HG03460 (cell line): ENCODE measurements at regions not wholly inside any gene's neighbourhood (a gene's known extent, or its start where the extent isn't known, plus 50 kb on each side); places are given as distances from the start of the nearest gene placed in this dataset.

ENCODE experiments used
- ATAC-seq: cut with Tn5 transposase; IDR thresholded peaks from one replicate; pipeline ENCODE4 v1.9.1; 2021; ENCODE audit not compliant: unreplicated experiment

- no peak for ATAC-seq
These were observed 97.1 kb upstream of the MAML3 start for GRCh38 chr4:140250989-140251552.

DNA sequence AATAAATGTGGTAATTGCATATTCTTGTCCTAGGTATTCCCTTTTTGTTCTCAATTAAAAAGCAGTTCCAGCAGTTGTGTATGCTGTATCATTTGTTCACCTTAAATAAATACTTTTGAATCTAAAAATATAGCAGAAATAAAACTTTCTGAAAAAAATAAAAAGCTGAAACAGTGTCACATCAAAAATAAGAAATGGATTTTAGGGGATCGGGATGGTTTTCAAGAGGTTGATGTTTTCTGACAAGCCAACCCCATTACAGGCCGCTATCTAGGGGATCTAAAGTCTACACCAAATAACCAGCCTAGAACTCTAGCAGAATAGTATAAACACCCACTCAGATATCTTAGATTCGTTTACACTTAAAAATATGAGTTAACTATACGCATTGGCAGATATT is 95.4 kb upstream of the MAML3 start:
- no peak for ATAC-seq

- no peak for ATAC-seq
These were observed 93.3 kb upstream of the MAML3 start for GRCh38 chr4:140247237-140247636.

- no peak for ATAC-seq
These were observed 92.2 kb upstream of the MAML3 start for GRCh38 chr4:140246216-140246615.

DNA sequence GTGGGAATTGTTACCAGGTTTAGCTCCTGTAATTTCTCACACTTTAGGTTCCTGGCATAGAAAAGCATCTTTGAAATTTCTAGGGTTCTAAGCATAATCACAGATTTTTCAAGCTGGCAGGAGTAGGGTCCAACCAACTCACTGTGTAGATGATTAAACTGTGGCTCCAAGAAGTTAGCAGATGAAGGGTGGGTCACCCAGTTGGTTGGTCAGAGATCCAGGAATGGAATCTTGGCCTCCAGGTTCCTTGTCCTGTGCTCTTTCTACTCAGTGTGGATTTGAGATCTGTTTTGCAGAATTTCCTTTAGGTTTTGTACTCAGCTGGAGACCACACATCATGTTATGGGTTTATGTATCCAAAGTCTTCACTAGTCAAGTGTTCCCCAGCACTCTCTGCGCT is 90.3 kb upstream of the MAML3 start:
- no peak for ATAC-seq

- ATAC-seq: peak; percentile 77
These were observed 89.3 kb upstream of the MAML3 start for GRCh38 chr4:140243278-140243753.

DNA sequence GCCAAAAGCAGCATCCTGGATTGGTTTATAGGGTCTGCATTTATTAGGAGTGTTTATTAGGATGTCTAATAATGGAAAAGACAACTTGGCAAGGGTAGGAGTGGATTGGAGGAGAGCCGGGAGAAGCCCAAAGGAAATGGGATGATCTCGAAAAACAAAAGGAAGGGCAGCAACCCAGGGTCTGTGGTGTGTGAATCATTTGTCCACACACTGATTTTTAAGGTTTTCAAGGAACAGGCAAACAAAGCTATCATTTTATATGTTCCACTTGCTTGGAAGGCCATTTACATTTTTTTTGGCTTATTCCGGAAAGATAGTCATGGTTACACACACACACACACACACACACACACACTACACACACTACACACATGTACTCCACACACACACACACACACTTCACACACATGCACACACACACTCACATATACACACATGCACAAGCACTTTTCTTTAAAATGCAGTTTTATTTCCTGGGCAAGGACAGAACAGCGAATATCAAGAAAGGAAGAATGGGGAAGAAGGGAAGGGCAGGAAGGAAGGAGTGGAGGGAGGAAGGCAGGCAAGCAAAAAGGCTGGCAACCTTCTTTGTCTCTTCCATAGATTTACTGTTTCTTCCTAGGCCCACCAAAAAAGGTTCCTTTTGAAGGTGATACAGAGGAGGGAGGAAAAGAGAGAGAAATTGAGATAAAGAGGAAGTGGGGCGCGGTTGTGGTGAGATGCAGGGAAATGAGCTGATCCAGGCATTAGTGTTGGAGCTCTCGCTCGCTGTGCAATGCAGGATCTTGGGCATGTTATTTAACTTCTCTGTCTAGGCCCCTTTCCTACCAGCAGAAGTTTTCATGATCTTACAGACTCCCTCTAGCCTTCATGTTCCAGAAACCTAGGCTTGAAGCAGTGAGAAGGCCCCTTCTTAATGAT is 88.6 kb upstream of the MAML3 start:
- ATAC-seq: peak; percentile 53

DNA sequence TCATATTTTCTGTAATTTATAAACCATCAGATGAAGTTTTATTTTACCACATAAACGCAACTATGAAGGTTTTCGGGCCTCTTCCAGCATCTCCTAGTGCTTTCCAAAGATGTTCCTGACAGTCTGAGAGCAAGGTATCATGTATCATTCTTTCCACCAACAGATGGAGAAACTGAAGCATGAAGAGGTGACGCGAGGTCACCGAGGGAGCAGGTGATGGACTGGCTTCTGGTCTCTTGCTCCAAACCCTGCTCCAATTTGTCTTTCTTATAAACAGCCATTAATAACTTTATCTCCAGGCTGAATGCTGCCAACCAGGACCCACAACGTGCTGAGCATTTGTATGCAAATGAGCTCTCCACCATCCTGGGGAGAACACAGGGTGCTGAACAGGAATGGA is 86.3 kb upstream of the MAML3 start:
- ATAC-seq: no peak

GRCh38 chr4:140239311-140239710 is 85.3 kb upstream of the MAML3 start:
- ATAC-seq: no peak

- no peak for ATAC-seq
These were observed 84.5 kb upstream of the MAML3 start for GRCh38 chr4:140238351-140239056.

GRCh38 chr4:140237616-140238350 is 83.8 kb upstream of the MAML3 start:
- no peak for ATAC-seq

DNA sequence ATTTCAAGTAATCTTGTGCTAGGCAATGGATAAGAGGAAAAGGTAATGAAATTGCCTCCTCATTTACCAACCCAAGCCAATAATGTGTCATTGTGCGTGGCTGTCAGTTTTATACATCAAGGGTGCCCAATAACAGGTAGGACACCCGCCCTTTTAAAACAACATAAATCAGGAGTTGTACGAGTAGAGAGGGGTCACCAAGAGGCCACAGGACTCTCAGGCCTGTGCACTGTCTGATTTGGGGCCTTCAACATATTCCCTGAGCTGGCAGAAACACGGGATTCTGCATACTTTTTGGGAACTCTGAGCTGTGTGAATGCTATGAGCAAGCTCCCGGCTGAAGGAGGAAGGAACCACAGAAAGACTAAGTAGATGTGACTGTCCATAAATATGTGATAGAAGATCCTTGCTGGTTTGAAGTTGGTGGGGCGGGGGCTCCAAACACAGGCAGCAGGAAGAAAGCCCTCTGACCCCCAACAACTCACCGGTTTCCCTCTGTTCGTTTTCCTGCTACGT is 82.7 kb upstream of the MAML3 start:
- no peak for ATAC-seq

DNA sequence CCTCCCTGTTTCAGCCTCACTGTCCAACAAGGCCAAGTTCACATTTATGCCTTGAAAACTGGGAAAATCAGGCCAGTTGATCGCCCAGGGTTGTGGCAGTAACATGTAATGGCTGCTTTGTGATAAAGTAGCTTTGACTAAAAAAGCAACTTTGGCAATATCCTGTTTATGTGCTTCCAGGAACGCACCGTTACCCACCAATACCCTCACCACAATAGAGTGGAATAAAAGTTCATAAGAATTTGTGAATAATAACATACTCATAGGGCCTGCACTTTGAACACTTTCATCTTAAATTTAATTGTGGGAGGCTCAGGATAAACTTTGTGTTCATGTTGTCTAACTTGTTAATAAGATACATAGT is 80.7 kb upstream of the MAML3 start:
- no peak for ATAC-seq

DNA sequence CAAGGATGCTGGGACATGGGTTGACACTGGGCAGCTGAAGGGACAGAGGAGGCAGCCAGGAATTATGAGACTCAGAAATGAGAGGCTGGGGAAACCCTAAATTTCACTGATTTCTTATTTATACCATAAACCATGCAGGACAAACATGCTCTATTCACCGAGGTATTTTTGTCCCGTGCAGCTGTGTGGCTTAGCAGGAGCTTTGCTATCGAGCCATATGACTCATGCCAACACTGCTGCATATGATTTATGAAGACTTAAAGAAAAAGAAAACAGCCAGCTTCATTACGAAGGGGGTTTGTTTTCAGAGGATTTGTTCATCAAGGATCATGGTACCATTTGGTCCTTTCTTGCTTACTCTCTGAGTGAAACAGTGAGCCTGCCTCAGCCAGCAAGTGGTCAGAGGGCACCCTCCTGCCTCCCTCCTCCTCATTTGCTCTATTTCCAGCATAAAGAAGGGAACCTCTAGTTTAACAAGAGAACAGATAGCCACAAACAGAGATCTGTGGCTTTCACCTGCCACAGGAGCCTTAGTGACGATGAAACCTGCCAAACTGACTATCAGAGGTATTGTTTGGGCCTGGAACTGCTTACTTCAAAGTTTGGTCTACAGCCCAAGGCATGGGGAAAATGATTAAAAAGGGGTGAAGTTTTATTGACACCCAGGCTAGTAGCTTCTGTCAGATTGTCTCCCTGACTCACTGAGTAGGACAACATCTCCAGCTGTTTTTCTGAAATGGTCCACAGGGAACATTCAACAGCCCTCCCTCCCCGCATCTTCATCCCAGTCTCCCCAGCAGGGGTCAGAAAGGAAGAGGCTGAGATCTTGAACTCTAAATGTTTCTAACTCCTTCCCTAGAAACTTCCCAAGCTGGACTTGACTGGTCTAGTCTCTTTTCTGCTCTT is 80.1 kb upstream of the MAML3 start:
- ATAC-seq: no peak

GRCh38 chr4:140229881-140230280 is 75.9 kb upstream of the MAML3 start:
- no peak for ATAC-seq

GRCh38 chr4:140227286-140227685 is 73.3 kb upstream of the MAML3 start:
- ATAC-seq: no peak

DNA sequence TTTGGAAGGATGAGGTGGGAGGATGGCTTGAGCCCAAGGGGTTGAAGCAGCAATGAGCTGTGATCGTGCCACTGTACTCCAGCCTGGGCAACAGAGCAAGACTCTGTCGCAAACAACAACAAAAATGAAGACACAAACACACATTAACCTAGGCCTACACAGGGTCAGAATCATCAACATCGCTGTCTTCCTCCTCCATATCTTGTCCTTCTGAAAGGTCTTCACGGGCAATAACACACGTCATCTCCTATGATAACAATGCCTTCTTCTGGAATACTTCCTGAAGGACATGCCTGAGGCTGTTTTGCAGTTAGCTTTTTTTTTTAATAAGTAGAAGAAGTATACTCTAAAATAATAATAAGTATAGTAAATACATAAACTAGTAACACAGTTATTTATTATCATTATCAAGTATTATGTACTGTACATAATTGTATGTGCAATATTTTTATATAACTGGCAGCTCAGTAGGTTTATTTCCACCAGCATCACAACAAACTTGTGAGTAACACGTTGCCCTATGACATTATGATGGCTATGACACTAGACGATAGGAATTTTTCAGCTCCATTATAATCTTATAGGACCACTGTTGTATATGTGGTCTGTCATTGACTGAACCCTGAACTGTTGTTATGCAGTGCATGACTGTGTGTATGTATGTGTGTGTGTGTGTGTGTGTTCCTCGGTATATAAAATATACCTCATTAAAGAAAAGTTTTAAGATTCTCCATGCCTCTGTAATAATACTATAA is 69.2 kb upstream of the MAML3 start:
- ATAC-seq: no peak

- no peak for ATAC-seq
These were observed 68.2 kb upstream of the MAML3 start for GRCh38 chr4:140222171-140222570.

GRCh38 chr4:140220058-140220457 is 66.1 kb upstream of the MAML3 start:
- no peak for ATAC-seq
